ENCODE measurements at regions not wholly inside any gene's neighbourhood (a gene's known extent, or its start where the extent isn't known, plus 50 kb on each side); places are given as distances from the start of the nearest gene placed in this dataset.
A peak's percentile ranks its signal among the peaks of the same experiment; 100 is the strongest.

- Mint-ChIP-seq H3K4me3 (no peak overlapping the region), H3K9me3 (no peaks in the 10 kb centered on the region)
Observed at GRCh38 chr21:22703521-22703920, 1705.3 kb downstream of the NCAM2 start.

GRCh38 chr21:22710721-22711120 is 1712.5 kb downstream of the NCAM2 start:
- Mint-ChIP-seq H3K4me3 (no peak overlapping the region), H3K36me3 (ENCODE audit: low read depth) (no peaks in the 10 kb centered on the region), H3K9me3 (peaks cover 1% of the 10 kb centered on the region), H3K27ac (no peak overlapping the region), H3K27me3 (no peaks in the 10 kb centered on the region), H3K4me1 (no peaks in the 10 kb centered on the region)
- intact Hi-C loops (cut with micrococcal nuclease): no loop called here
- no peak for DNase-seq

More at GRCh38 chr21:22703521-22703920, 1705.3 kb downstream of the NCAM2 start:
- intact Hi-C loops (cut with micrococcal nuclease): no loop called here
- Mint-ChIP-seq H3K27ac (no peak overlapping the region), H3K36me3 (ENCODE audit: low read depth) (no peaks in the 10 kb centered on the region), H3K27me3 (no peaks in the 10 kb centered on the region), H3K4me1 (no peaks in the 10 kb centered on the region)
- no peak for DNase-seq

- intact Hi-C loops (cut with micrococcal nuclease): no loop called here
- Mint-ChIP-seq H3K27ac (no peak overlapping the region), H3K9me3 (peaks cover 6% of the 10 kb centered on the region), H3K27me3 (no peaks in the 10 kb centered on the region), H3K4me1 (no peaks in the 10 kb centered on the region), H3K4me3 (no peak overlapping the region), H3K36me3 (ENCODE audit: low read depth) (no peaks in the 10 kb centered on the region)
- DNase-seq: no peak
Observed at GRCh38 chr21:22711636-22712035, 1713.4 kb downstream of the NCAM2 start.

- Mint-ChIP-seq H3K4me1 (no peaks in the 10 kb centered on the region), H3K9me3 (peaks cover 9% of the 10 kb centered on the region), H3K36me3 (ENCODE audit: low read depth) (no peaks in the 10 kb centered on the region), H3K27ac (no peak overlapping the region), H3K27me3 (no peaks in the 10 kb centered on the region), H3K4me3 (no peak overlapping the region)
- DNase-seq: no peak
- intact Hi-C loops (cut with micrococcal nuclease): no loop called here
Observed at GRCh38 chr21:22725436-22725835, 1727.2 kb downstream of the NCAM2 start.

DNA sequence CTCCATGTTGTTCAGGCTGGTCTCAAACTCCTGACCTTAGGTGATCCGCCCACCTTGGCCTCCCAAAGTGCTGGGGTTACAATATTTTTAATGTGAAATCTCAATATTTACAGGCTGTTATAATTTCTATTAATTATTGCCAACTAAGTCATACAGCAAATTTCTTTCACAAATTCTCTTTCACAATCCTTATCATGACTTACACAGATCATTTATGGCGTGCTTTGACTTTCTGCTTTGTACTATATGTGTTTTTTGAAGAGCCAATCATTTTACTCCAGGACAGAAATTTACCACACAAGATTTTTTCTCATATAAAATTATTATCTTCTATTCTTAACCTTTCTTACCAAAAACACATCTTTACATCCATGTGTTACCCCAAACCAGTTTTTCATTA is 1729.9 kb downstream of the NCAM2 start:
- Mint-ChIP-seq H3K4me1 (no peaks in the 10 kb centered on the region), H3K27ac (no peak overlapping the region), H3K27me3 (no peaks in the 10 kb centered on the region), H3K36me3 (ENCODE audit: low read depth) (no peaks in the 10 kb centered on the region), H3K9me3 (peaks cover 9% of the 10 kb centered on the region), H3K4me3 (no peak overlapping the region)
- DNase-seq: no peak
- intact Hi-C loops (cut with micrococcal nuclease): no loop called here

GRCh38 chr21:22743085-22743484 is 1744.9 kb downstream of the NCAM2 start:
- Mint-ChIP-seq H3K27ac (no peak overlapping the region), H3K36me3 (ENCODE audit: low read depth) (no peaks in the 10 kb centered on the region), H3K4me1 (no peaks in the 10 kb centered on the region), H3K9me3 (no peaks in the 10 kb centered on the region), H3K27me3 (no peaks in the 10 kb centered on the region), H3K4me3 (no peak overlapping the region)
- no peak for DNase-seq
- intact Hi-C loops (cut with micrococcal nuclease): no loop called here

DNA sequence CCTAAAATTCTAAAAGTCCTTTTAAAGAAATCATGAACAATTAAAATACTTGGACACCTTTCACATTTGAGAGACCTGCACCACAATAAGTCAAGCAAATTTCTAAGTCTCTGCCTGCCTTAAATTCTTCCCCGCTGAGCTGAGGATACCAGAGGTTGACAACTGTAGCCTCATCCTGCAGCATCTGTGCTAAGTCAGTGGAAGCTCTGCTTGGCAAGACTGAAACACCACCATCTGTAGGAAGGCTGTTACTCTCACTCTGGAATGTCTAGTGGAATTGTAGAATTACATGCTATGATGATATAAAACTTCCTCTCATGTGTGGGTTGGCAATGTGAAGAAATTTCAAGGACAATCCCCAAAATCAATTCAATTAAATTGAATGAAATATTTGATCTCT is 1756.5 kb downstream of the NCAM2 start:
- H3K27me3 Mint-ChIP-seq: no peaks in the 10 kb centered on the region
- H3K4me1 Mint-ChIP-seq: no peaks in the 10 kb centered on the region
- no peaks in the 10 kb centered on the region for H3K9me3 Mint-ChIP-seq
- intact Hi-C loops (cut with micrococcal nuclease): no loop called here
- no peak overlapping the region for H3K27ac Mint-ChIP-seq
- H3K4me3 Mint-ChIP-seq: no peak overlapping the region
- H3K36me3 Mint-ChIP-seq (ENCODE audit: low read depth): no peaks in the 10 kb centered on the region
- DNase-seq: no peak

DNA sequence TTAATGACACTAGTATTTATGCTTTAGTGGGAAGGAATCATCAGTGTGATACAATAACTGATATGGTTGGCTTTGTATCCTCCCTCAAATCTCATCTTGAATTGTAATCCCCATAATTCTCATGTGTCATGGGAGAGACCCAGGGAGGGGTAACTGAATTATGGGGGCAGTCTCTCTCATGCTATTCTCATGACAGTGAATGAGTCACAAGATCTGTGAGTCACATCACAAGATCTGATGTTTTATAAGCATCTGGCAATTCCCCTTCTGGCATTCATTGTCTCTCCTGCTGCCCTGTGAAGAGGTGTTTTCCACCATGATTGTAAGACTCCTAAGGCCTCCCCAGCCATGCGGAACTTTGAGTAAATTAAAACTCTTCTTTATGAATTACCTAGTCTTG is 1760.3 kb downstream of the NCAM2 start:
- Mint-ChIP-seq H3K9me3 (peaks cover 3% of the 10 kb centered on the region), H3K4me3 (no peak overlapping the region), H3K4me1 (no peaks in the 10 kb centered on the region), H3K27me3 (no peaks in the 10 kb centered on the region), H3K27ac (no peak overlapping the region), H3K36me3 (ENCODE audit: low read depth) (no peaks in the 10 kb centered on the region)
- intact Hi-C loops (cut with micrococcal nuclease): no loop called here
- DNase-seq: no peak

- H3K4me3 Mint-ChIP-seq: no peak overlapping the region
- H3K9me3 Mint-ChIP-seq: peaks cover 3% of the 10 kb centered on the region
- H3K4me1 Mint-ChIP-seq: no peaks in the 10 kb centered on the region
- H3K27ac Mint-ChIP-seq: no peak overlapping the region
- H3K27me3 Mint-ChIP-seq: no peaks in the 10 kb centered on the region
- no peaks in the 10 kb centered on the region for H3K36me3 Mint-ChIP-seq (ENCODE audit: low read depth)
- no peak for DNase-seq
- intact Hi-C loops (cut with micrococcal nuclease): no loop called here
Observed at GRCh38 chr21:22762463-22762862, 1764.3 kb downstream of the NCAM2 start.

DNA sequence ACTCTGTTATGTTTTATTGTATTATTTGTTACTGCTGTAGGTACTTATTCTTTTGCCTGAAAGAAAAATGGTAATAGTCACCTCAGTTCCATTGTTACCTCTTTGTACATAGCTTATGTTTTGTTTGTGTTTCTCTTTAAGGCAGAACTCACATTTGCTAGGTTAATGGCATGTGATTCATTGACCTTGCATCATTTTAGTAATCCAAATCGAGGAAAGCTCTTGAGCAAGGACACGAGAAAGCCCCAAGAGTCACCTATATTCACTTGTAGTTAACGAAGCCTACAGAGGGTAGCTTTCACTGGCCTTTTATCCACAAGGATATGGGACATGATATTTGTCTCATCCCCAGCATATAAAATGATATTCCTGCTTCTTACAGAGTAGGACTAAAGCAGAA is 1765.2 kb downstream of the NCAM2 start:
- H3K27ac Mint-ChIP-seq: no peak overlapping the region
- H3K4me1 Mint-ChIP-seq: no peaks in the 10 kb centered on the region
- intact Hi-C loops (cut with micrococcal nuclease): no loop called here
- peaks cover 3% of the 10 kb centered on the region for H3K9me3 Mint-ChIP-seq
- no peaks in the 10 kb centered on the region for H3K27me3 Mint-ChIP-seq
- no peak for DNase-seq
- no peak overlapping the region for H3K4me3 Mint-ChIP-seq
- no peaks in the 10 kb centered on the region for H3K36me3 Mint-ChIP-seq (ENCODE audit: low read depth)

- Mint-ChIP-seq H3K27ac (no peak overlapping the region), H3K4me3 (no peak overlapping the region), H3K36me3 (ENCODE audit: low read depth) (no peaks in the 10 kb centered on the region), H3K4me1 (no peaks in the 10 kb centered on the region), H3K9me3 (peaks cover 3% of the 10 kb centered on the region), H3K27me3 (no peaks in the 10 kb centered on the region)
- no peak for DNase-seq
- intact Hi-C loops (cut with micrococcal nuclease): no loop called here
Observed at GRCh38 chr21:22764222-22764621, 1766.0 kb downstream of the NCAM2 start.

GRCh38 chr21:22791376-22791775 is 1793.2 kb downstream of the NCAM2 start:
- no peak for DNase-seq
- Mint-ChIP-seq H3K4me3 (no peak overlapping the region), H3K36me3 (ENCODE audit: low read depth) (no peaks in the 10 kb centered on the region), H3K27ac (no peak overlapping the region), H3K4me1 (no peaks in the 10 kb centered on the region), H3K9me3 (no peaks in the 10 kb centered on the region), H3K27me3 (no peaks in the 10 kb centered on the region)
- intact Hi-C loops (cut with micrococcal nuclease): loop anchor here (5.0 kb wide), 1 partner anchor 1794 kb away; the partner anchor contains the start of gene NCAM2

GRCh38 chr21:22791986-22792560 is 1793.9 kb downstream of the NCAM2 start:
- intact Hi-C loops (cut with micrococcal nuclease): loop anchor here (2.0 to 5.0 kb wide), 2 partner anchors 1627 to 1795 kb away; partner anchors contain the start of gene NCAM2
- peak; percentile 57 for DNase-seq
- H3K4me3 Mint-ChIP-seq: no peak overlapping the region
- H3K36me3 Mint-ChIP-seq (ENCODE audit: low read depth): no peaks in the 10 kb centered on the region
- no peaks in the 10 kb centered on the region for H3K4me1 Mint-ChIP-seq
- H3K27me3 Mint-ChIP-seq: no peaks in the 10 kb centered on the region
- H3K9me3 Mint-ChIP-seq: no peaks in the 10 kb centered on the region
- no peak overlapping the region for H3K27ac Mint-ChIP-seq

DNA sequence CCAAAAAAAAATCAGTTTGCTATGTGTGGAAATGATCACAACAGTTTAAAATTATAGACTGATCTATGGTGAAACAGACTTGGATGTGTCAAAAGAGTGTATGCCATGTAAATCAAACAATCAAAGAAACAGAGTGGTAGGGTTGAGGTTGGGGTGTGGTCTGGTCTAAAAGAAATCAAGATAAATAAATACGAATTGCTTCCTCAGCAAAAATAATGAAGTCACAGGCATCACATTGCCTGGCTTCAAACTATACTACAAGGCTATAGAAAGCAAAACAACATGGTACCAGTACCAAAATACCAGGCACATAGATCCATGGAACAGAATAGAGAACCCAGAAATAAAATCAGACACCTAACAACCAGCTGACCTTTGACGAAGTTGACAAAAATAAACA is 1796.9 kb downstream of the NCAM2 start:
- intact Hi-C loops (cut with micrococcal nuclease): no loop called here
- Mint-ChIP-seq H3K36me3 (ENCODE audit: low read depth) (no peaks in the 10 kb centered on the region), H3K27me3 (no peaks in the 10 kb centered on the region), H3K4me3 (no peak overlapping the region), H3K9me3 (no peaks in the 10 kb centered on the region), H3K4me1 (no peaks in the 10 kb centered on the region), H3K27ac (no peak overlapping the region)
- DNase-seq: no peak

DNA sequence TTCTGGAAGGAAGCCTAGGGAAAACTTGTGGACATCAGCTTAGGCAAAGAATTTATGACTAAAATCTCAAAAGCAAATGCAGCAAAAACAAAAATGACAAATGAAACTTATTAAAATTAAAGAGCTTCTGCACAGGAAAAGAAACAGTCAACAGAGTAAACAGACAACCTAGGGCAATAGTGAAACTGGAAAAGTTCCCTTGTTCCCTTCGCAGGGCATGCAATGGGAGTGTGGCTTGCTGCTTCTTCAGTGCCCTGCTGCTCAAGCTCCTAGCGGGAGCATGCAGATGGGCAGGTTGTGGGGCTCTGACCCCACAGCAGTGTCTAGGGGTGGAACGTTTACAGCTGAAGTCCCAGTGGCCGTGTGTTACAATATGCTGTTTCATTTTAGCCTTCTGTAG is 1797.4 kb downstream of the NCAM2 start:
- H3K4me3 Mint-ChIP-seq: no peak overlapping the region
- no peak overlapping the region for H3K27ac Mint-ChIP-seq
- no peaks in the 10 kb centered on the region for H3K36me3 Mint-ChIP-seq (ENCODE audit: low read depth)
- no peaks in the 10 kb centered on the region for H3K9me3 Mint-ChIP-seq
- intact Hi-C loops (cut with micrococcal nuclease): no loop called here
- no peak for DNase-seq
- H3K4me1 Mint-ChIP-seq: no peaks in the 10 kb centered on the region
- no peaks in the 10 kb centered on the region for H3K27me3 Mint-ChIP-seq
